ENCODE measurements at regions not wholly inside any gene's neighbourhood (a gene's known extent, or its start where the extent isn't known, plus 50 kb on each side); places are given as distances from the start of the nearest gene placed in this dataset.
A peak's percentile ranks its signal among the peaks of the same experiment; 100 is the strongest.

DNA sequence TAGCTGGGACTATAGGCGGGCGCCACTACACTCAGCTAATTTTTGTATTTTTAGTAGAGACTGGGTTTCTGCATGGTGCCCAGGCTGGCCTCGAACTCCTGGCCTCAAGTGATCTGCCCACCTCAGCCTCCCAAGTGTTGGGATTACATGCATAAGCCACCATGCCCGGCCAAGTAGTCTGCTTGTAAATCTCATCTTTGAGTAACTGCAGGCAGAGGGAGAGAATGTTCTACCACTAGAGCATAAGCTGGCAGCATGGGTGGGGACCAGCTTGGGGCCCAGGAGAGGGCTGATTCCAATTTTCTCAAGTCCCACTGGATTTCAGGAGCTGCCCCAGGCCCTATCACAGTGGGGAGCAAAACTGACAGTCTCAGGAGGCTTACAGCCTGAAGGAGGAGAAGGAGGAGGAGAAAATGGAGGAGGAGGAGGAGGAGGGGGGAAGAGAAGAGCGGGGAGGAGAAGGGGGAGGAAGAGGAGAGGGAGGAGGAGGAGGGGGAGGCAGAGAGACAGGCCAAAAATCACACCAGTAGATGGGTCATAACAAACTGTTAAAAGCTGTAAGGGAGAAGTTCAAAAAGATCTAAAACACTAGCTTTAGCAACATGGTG lies 229.1 kb upstream of the IGF1R start:
- Histone ChIP-seq H3K27ac (ENCODE audit: low read length) (no peak overlapping the region), H3K4me1 (ENCODE audit: control insufficient read depth, insufficient read depth, low read length) (peaks cover 11% of the 10 kb centered on the region), H3K9me3 (ENCODE audit: control insufficient read depth, insufficient read depth, low read length) (no peaks in the 10 kb centered on the region), H3K4me3 (ENCODE audit: low read length) (no peak overlapping the region), H3K36me3 (ENCODE audit: control insufficient read depth, insufficient read depth, low read length) (no peaks in the 10 kb centered on the region), H3K27me3 (ENCODE audit: control insufficient read depth, insufficient read depth, low read length) (peaks cover 14% of the 10 kb centered on the region)
- TF ChIP-seq, protein P1, sequence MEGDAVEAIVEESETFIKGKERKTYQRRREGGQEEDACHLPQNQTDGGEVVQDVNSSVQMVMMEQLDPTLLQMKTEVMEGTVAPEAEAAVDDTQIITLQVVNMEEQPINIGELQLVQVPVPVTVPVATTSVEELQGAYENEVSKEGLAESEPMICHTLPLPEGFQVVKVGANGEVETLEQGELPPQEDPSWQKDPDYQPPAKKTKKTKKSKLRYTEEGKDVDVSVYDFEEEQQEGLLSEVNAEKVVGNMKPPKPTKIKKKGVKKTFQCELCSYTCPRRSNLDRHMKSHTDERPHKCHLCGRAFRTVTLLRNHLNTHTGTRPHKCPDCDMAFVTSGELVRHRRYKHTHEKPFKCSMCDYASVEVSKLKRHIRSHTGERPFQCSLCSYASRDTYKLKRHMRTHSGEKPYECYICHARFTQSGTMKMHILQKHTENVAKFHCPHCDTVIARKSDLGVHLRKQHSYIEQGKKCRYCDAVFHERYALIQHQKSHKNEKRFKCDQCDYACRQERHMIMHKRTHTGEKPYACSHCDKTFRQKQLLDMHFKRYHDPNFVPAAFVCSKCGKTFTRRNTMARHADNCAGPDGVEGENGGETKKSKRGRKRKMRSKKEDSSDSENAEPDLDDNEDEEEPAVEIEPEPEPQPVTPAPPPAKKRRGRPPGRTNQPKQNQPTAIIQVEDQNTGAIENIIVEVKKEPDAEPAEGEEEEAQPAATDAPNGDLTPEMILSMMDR (IDR thresholded peaks at IDR 0.05), result no peak
- ATAC-seq (no peak), DNase-seq (no peak)
- intact Hi-C loops (cut with micrococcal nuclease), result no loop called here
- H3K27ac Mint-ChIP-seq, result no peak overlapping the region
- H3K9me3 Mint-ChIP-seq, result no peaks in the 10 kb centered on the region
- peaks cover 25 to 29% of the 10 kb centered on the region in 2 donors for H3K27me3 Mint-ChIP-seq (ENCODE audit: low read depth in 2 of 2)
- H3K36me3 Mint-ChIP-seq, result no peaks in the 10 kb centered on the region
- 79% methylated on average over 5 of the region's 5 CpGs for WGBS (ENCODE audit: insufficient coverage)
- peaks cover 0 to 11% of the 10 kb centered on the region in 2 donors for H3K4me1 Mint-ChIP-seq
- H3K4me3 Mint-ChIP-seq, result no peak overlapping the region

DNA sequence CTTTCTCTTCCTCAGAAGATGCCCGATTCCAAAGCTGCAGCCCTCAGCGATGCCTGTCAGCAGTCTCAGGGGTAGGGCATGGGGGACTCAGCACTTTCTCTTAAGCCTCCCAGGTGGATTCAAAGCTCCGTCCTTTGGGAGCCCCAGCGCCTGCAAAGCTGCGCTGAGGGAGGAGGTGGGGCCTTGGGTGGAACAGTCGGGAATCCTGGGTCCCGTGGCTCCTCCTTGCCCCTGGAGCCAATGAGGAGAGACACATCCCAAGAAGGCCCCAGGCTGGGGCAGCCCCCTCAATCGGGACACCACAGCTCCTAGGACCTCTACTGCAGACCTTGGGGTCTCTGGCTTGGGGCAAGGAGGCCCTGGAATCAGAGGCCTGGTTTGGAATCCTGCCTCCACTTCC lies 227.5 kb upstream of the IGF1R start:
- H3K9me3 Mint-ChIP-seq, result no peaks in the 10 kb centered on the region
- H3K9me3 ChIP-seq (ENCODE audit: control insufficient read depth, insufficient read depth, low read length), result no peaks in the 10 kb centered on the region
- H3K4me3 Mint-ChIP-seq, result no peak overlapping the region
- H3K36me3 Mint-ChIP-seq, result no peaks in the 10 kb centered on the region
- no peaks in the 10 kb centered on the region for H3K36me3 ChIP-seq (ENCODE audit: control insufficient read depth, insufficient read depth, low read length)
- intact Hi-C loops (cut with micrococcal nuclease), result loop anchor here (1.0 to 5.0 kb wide), 2 partner anchors 110 to 514 kb away; no protein-coding TSS in a partner anchor
- peaks cover 0 to 11% of the 10 kb centered on the region in 2 donors for H3K4me1 Mint-ChIP-seq
- peaks cover 14% of the 10 kb centered on the region for H3K27me3 ChIP-seq (ENCODE audit: control insufficient read depth, insufficient read depth, low read length)
- WGBS (ENCODE audit: insufficient coverage), result 36% methylated on average over 8 of the region's 8 CpGs
- peaks cover 38% of the 10 kb centered on the region in 2 donors for H3K27me3 Mint-ChIP-seq (ENCODE audit: low read depth in 2 of 2)
- ATAC-seq (no peak), DNase-seq (no peak)
- H3K27ac Mint-ChIP-seq, result no peak overlapping the region
- H3K27ac ChIP-seq (ENCODE audit: low read length), result no peak overlapping the region
- H3K4me1 ChIP-seq (ENCODE audit: control insufficient read depth, insufficient read depth, low read length), result peaks cover 11% of the 10 kb centered on the region
- H3K4me3 ChIP-seq (ENCODE audit: low read length), result no peak overlapping the region
- TF ChIP-seq, protein P1 (IDR thresholded peaks at IDR 0.05), result no peak

DNA sequence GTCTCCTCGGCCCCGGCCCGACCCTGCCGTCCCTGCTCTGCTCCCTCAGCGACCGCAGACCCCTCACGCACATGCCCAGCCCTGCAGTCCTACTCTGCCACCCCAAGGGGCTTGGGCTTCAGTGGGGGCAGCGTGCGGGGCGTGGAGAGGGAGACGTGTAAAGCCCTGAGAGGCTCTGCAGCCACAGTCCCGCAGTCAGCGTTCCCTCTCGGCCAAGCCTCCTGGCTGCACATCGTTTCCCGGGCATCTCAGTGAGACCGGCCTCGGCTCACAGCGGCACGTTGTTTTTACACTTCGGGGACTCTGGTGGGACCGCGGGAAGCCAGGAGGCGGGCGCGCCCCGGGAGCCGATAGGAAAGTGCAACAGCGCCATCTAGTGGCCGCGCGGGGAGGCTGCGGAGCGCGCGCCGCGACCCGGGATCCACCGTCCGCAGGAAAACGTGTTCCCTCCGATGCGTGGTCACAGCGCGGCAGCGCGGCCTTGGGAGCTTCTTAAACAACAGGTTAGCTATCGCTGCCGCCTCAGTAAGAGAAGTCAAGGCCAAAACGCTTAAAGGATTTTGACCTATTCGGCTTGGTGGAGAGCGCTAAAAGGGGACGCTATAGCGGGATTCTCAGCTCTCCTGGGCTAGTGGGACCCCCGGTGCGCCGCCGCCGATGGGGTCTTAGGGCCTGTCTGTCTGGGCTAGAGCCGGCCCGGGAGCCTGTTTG lies 226.8 kb upstream of the IGF1R start:
- Mint-ChIP-seq H3K27me3 (ENCODE audit: low read depth in 2 of 2) (peaks cover 38 to 39% of the 10 kb centered on the region in 2 donors), H3K9me3 (no peaks in the 10 kb centered on the region), H3K4me3 (peak overlapping the region; percentile 13), H3K4me1 (peaks cover 0 to 11% of the 10 kb centered on the region in 2 donors), H3K36me3 (no peaks in the 10 kb centered on the region), H3K27ac (no peak overlapping the region)
- ATAC-seq, result peak; percentile 61 to 90 (median 63)
- Histone ChIP-seq H3K36me3 (ENCODE audit: control insufficient read depth, insufficient read depth, low read length) (no peaks in the 10 kb centered on the region), H3K27me3 (ENCODE audit: control insufficient read depth, insufficient read depth, low read length) (peaks cover 14% of the 10 kb centered on the region), H3K9me3 (ENCODE audit: control insufficient read depth, insufficient read depth, low read length) (no peaks in the 10 kb centered on the region), H3K4me3 (ENCODE audit: low read length) (no peak overlapping the region), H3K4me1 (ENCODE audit: control insufficient read depth, insufficient read depth, low read length) (peaks cover 11% of the 10 kb centered on the region), H3K27ac (ENCODE audit: low read length) (no peak overlapping the region)
- 4% methylated on average over 62 of the region's 62 CpGs for WGBS (ENCODE audit: insufficient coverage)
- intact Hi-C loops (cut with micrococcal nuclease), result loop anchor here (1.0 to 5.0 kb wide), 2 partner anchors 110 to 514 kb away; no protein-coding TSS in a partner anchor
- peak; percentile 62 to 70 for DNase-seq
- TF ChIP-seq, protein P1 (IDR thresholded peaks at IDR 0.05), result peak; percentile 98

Data from natural killer cell (primary cell).